Hepatocyte (in vitro differentiated cells): ENCODE measurements at regions not wholly inside any gene's neighbourhood (a gene's known extent, or its start where the extent isn't known, plus 50 kb on each side); places are given as distances from the start of the nearest gene placed in this dataset.
A peak's percentile ranks its signal among the peaks of the same experiment; 100 is the strongest.

Experiments used
- DNase-seq: peaks from one replicate; pipeline ENCODE4 v3.0.0-alpha.2; 2016; ENCODE audit warnings: low spot score
- H2AFZ ChIP-seq: fragments of 200-600 bp; sonication (generic); 2 replicates; pipeline ENCODE4 v1.6.0; 2016; ENCODE audit warnings: antibody characterized with exemption, mild to moderate bottlenecking
- H3K27ac ChIP-seq: fragments of 200-600 bp; sonication (generic); 2 replicates; pipeline ENCODE4 v1.5.1; 2016; ENCODE audit warnings: mild to moderate bottlenecking
- H3K27me3 ChIP-seq: fragments of 200-600 bp; sonication (generic); 2 replicates; pipeline ENCODE4 v1.6.1; 2016
- H3K36me3 ChIP-seq: fragments of 200-600 bp; sonication (generic); replicated peaks from 2 replicates; pipeline ENCODE4 v1.5.1; 2016; ENCODE audit warnings: low read depth; ENCODE audit not compliant: insufficient read depth
- H3K4me1 ChIP-seq: fragments of 200-600 bp; sonication (generic); 2 replicates; pipeline ENCODE4 v1.5.1; 2016; ENCODE audit warnings: mild to moderate bottlenecking, moderate library complexity; ENCODE audit not compliant: insufficient read depth
- H3K4me2 ChIP-seq: fragments of 200-600 bp; sonication (generic); 2 replicates; pipeline ENCODE4 v1.6.0; 2016
- H3K4me3 ChIP-seq: fragments of 200-600 bp; sonication (generic); 2 replicates; pipeline ENCODE4 v1.5.1; 2016; ENCODE audit warnings: mild to moderate bottlenecking
- H3K79me2 ChIP-seq: fragments of 200-600 bp; sonication (generic); 2 replicates; pipeline ENCODE4 v1.6.0; 2017; ENCODE audit warnings: mild to moderate bottlenecking
- H3K9me2 ChIP-seq: fragments of 200-600 bp; sonication (generic); replicated peaks from 2 replicates; pipeline ENCODE4 v1.6.0; 2017; ENCODE audit warnings: mild to moderate bottlenecking; ENCODE audit not compliant: insufficient read depth
- H3K9me3 ChIP-seq: fragments of 200-600 bp; sonication (generic); 2 replicates; pipeline ENCODE4 v1.5.1; 2016; ENCODE audit warnings: low read depth, mild to moderate bottlenecking
- H4K20me1 ChIP-seq: fragments of 200-600 bp; sonication (generic); 2 replicates; pipeline ENCODE4 v1.6.0; 2016; ENCODE audit warnings: mild to moderate bottlenecking; ENCODE audit not compliant: insufficient read depth, poor library complexity, severe bottlenecking
- CTCF ChIP-seq: fragments of 200-600 bp; sonication (generic); IDR thresholded peaks from 2 replicates; pipeline ENCODE4 v1.5.1; 2016; ENCODE audit warnings: antibody characterized with exemption, mild to moderate bottlenecking; ENCODE audit not compliant: poor library complexity
- EZH2 ChIP-seq: fragments of 200-600 bp; sonication (generic); IDR thresholded peaks from 2 replicates; pipeline ENCODE4 v1.6.1; 2016; ENCODE audit warnings: antibody characterized with exemption, mild to moderate bottlenecking, borderline replicate concordance
- EZH2phosphoT487 ChIP-seq: fragments of 200-600 bp; sonication (generic); IDR thresholded peaks from one replicate; pipeline ENCODE4 v1.6.1; 2018; ENCODE audit warnings: antibody characterized with exemption, mild to moderate bottlenecking, low read depth, moderate library complexity; ENCODE audit not compliant: unreplicated experiment, severe bottlenecking
- WGBS: methylation state at CpG from one replicate; pipeline ENCODE4 v1.1.6; 2016; ENCODE audit warnings: low lambda C conversion rate; ENCODE audit errors: missing lambda C conversion rate; 5-methylcytosine and 5-hydroxymethylcytosine counted together

- Histone ChIP-seq H3K36me3 (no peaks in the 10 kb centered on the region), H2AFZ (no peak overlapping the region), H3K4me1 (no peaks in the 10 kb centered on the region), H4K20me1 (no peaks in the 10 kb centered on the region), H3K9me3 (no peaks in the 10 kb centered on the region), H3K4me2 (no peak overlapping the region), H3K27ac (no peak overlapping the region), H3K9me2 (no peaks in the 10 kb centered on the region), H3K79me2 (no peaks in the 10 kb centered on the region), H3K27me3 (no peaks in the 10 kb centered on the region), H3K4me3 (no peak overlapping the region)
- DNase-seq: no peak
- 44% methylated on average over 2 of the region's 2 CpGs for WGBS
- TF ChIP-seq EZH2phosphoT487 (no peak), CTCF (no peak), EZH2 (no peak)
Observed at GRCh38 chr5:86786955-86787354, 169.2 kb downstream of the COX7C start.

- H3K4me1 ChIP-seq: no peaks in the 10 kb centered on the region
- no peak overlapping the region for H3K4me2 ChIP-seq
- no peak for DNase-seq
- TF ChIP-seq CTCF: no peak
- no peak for TF ChIP-seq EZH2phosphoT487
- TF ChIP-seq EZH2: no peak
- H2AFZ ChIP-seq: no peak overlapping the region
- H3K9me3 ChIP-seq: no peaks in the 10 kb centered on the region
- H3K27me3 ChIP-seq: no peaks in the 10 kb centered on the region
- no peaks in the 10 kb centered on the region for H4K20me1 ChIP-seq
- H3K36me3 ChIP-seq: no peaks in the 10 kb centered on the region
- WGBS: 95% methylated on average over 3 of the region's 3 CpGs
- H3K79me2 ChIP-seq: no peaks in the 10 kb centered on the region
- no peak overlapping the region for H3K4me3 ChIP-seq
- H3K9me2 ChIP-seq: no peaks in the 10 kb centered on the region
- H3K27ac ChIP-seq: no peak overlapping the region
Observed at GRCh38 chr5:86795659-86796058, 177.9 kb downstream of the COX7C start.

- H3K27ac ChIP-seq: no peak overlapping the region
- H3K9me2 ChIP-seq: no peaks in the 10 kb centered on the region
- no peaks in the 10 kb centered on the region for H3K27me3 ChIP-seq
- no peak overlapping the region for H3K4me3 ChIP-seq
- H3K9me3 ChIP-seq: no peaks in the 10 kb centered on the region
- H4K20me1 ChIP-seq: no peaks in the 10 kb centered on the region
- TF ChIP-seq EZH2 (no peak), EZH2phosphoT487 (no peak), CTCF (no peak)
- H3K4me1 ChIP-seq: no peaks in the 10 kb centered on the region
- no peak for DNase-seq
- no peak overlapping the region for H3K4me2 ChIP-seq
- H3K36me3 ChIP-seq: no peaks in the 10 kb centered on the region
- no peak overlapping the region for H2AFZ ChIP-seq
- no peaks in the 10 kb centered on the region for H3K79me2 ChIP-seq
Observed at GRCh38 chr5:86797677-86798076, 179.9 kb downstream of the COX7C start.

- Histone ChIP-seq H3K27me3 (no peaks in the 10 kb centered on the region), H3K4me2 (no peak overlapping the region), H3K79me2 (no peaks in the 10 kb centered on the region), H3K4me1 (peaks cover 7% of the 10 kb centered on the region), H3K36me3 (no peaks in the 10 kb centered on the region), H3K4me3 (no peak overlapping the region), H3K27ac (peak overlapping the region; percentile 54), H3K9me2 (no peaks in the 10 kb centered on the region), H3K9me3 (no peaks in the 10 kb centered on the region), H2AFZ (no peak overlapping the region), H4K20me1 (no peaks in the 10 kb centered on the region)
- TF ChIP-seq CTCF (no peak), EZH2 (no peak), EZH2phosphoT487 (no peak)
- peak; percentile 25 for DNase-seq
- 83% methylated on average over 1 of the region's 1 CpG for WGBS
Observed at GRCh38 chr5:86806206-86806605, 188.5 kb downstream of the COX7C start.
